GM19463 (cell line): ENCODE measurements at regions not wholly inside any gene's neighbourhood (a gene's known extent, or its start where the extent isn't known, plus 50 kb on each side); places are given as distances from the start of the nearest gene placed in this dataset.

Experiments
- ATAC-seq: cut with Tn5 transposase; IDR thresholded peaks from one replicate; pipeline ENCODE4 v1.9.1; 2021; ENCODE audit warnings: mild to moderate bottlenecking, moderate library complexity; ENCODE audit not compliant: unreplicated experiment

- no peak for ATAC-seq
These were observed 408.7 kb upstream of the PSMD7 start for GRCh38 chr16:73887911-73888310.

- no peak for ATAC-seq
These were observed 410.2 kb upstream of the PSMD7 start for GRCh38 chr16:73886426-73886825.

- no peak for ATAC-seq
These were observed 411.3 kb upstream of the PSMD7 start for GRCh38 chr16:73885319-73885718.

GRCh38 chr16:73883841-73884240 is 412.8 kb upstream of the PSMD7 start:
- ATAC-seq: no peak

- no peak for ATAC-seq
These were observed 413.5 kb upstream of the PSMD7 start for GRCh38 chr16:73883126-73883525.

GRCh38 chr16:73882651-73883050 is 414.0 kb upstream of the PSMD7 start:
- ATAC-seq: no peak

- no peak for ATAC-seq
These were observed 414.6 kb upstream of the PSMD7 start for GRCh38 chr16:73882033-73882432.

- ATAC-seq: no peak
These were observed 417.0 kb upstream of the PSMD7 start for GRCh38 chr16:73879621-73880020.

GRCh38 chr16:73878611-73879010 is 418.0 kb upstream of the PSMD7 start:
- ATAC-seq: no peak

- no peak for ATAC-seq
These were observed 419.5 kb upstream of the PSMD7 start for GRCh38 chr16:73877150-73877549.

GRCh38 chr16:73875996-73876690 is 420.5 kb upstream of the PSMD7 start:
- no peak for ATAC-seq

GRCh38 chr16:73874324-73874723 is 422.3 kb upstream of the PSMD7 start:
- ATAC-seq: no peak

GRCh38 chr16:73873643-73874042 is 423.0 kb upstream of the PSMD7 start:
- no peak for ATAC-seq

- no peak for ATAC-seq
These were observed 423.8 kb upstream of the PSMD7 start for GRCh38 chr16:73872856-73873255.

- ATAC-seq: no peak
These were observed 425.4 kb upstream of the PSMD7 start for GRCh38 chr16:73871088-73871733.

- no peak for ATAC-seq
These were observed 427.5 kb upstream of the PSMD7 start for GRCh38 chr16:73869126-73869525.

- ATAC-seq: no peak
These were observed 431.7 kb upstream of the PSMD7 start for GRCh38 chr16:73864868-73865267.

GRCh38 chr16:73858326-73858725 is 438.3 kb upstream of the PSMD7 start:
- no peak for ATAC-seq

- ATAC-seq: no peak
These were observed 442.6 kb upstream of the PSMD7 start for GRCh38 chr16:73853968-73854367.

- no peak for ATAC-seq
These were observed 444.1 kb upstream of the PSMD7 start for GRCh38 chr16:73852561-73852960.

- ATAC-seq: no peak
These were observed 447.6 kb upstream of the PSMD7 start for GRCh38 chr16:73848993-73849392.

- ATAC-seq: no peak
These were observed 449.5 kb upstream of the PSMD7 start for GRCh38 chr16:73847090-73847489.

GRCh38 chr16:73846356-73846755 is 450.3 kb upstream of the PSMD7 start:
- no peak for ATAC-seq
